LNCAP (cell line): ENCODE measurements at regions not wholly inside any gene's neighbourhood (a gene's known extent, or its start where the extent isn't known, plus 50 kb on each side); places are given as distances from the start of the nearest gene placed in this dataset.

Experiments
- TF ChIP-seq, protein P1 (sequence below): fragments of 450-650 bp; IDR thresholded peaks from 2 replicates; pipeline ENCODE4 v1.5.1; 2017; ENCODE audit warnings: mild to moderate bottlenecking

- TF ChIP-seq, protein P1, sequence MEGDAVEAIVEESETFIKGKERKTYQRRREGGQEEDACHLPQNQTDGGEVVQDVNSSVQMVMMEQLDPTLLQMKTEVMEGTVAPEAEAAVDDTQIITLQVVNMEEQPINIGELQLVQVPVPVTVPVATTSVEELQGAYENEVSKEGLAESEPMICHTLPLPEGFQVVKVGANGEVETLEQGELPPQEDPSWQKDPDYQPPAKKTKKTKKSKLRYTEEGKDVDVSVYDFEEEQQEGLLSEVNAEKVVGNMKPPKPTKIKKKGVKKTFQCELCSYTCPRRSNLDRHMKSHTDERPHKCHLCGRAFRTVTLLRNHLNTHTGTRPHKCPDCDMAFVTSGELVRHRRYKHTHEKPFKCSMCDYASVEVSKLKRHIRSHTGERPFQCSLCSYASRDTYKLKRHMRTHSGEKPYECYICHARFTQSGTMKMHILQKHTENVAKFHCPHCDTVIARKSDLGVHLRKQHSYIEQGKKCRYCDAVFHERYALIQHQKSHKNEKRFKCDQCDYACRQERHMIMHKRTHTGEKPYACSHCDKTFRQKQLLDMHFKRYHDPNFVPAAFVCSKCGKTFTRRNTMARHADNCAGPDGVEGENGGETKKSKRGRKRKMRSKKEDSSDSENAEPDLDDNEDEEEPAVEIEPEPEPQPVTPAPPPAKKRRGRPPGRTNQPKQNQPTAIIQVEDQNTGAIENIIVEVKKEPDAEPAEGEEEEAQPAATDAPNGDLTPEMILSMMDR = no peak
These were observed 372.2 kb downstream of the MTX2 start for GRCh38 chr2:176641436-176641835.

- TF ChIP-seq, protein P1 = no peak
These were observed 372.8 kb downstream of the MTX2 start for GRCh38 chr2:176642074-176642473.

- TF ChIP-seq, protein P1 = no peak
These were observed 374.4 kb downstream of the MTX2 start for GRCh38 chr2:176643646-176644045.

GRCh38 chr2:176645494-176645893, 376.3 kb downstream of the MTX2 start:
- TF ChIP-seq, protein P1 = no peak

- TF ChIP-seq, protein P1 = no peak
These were observed 376.9 kb downstream of the MTX2 start for GRCh38 chr2:176646033-176646615.

DNA sequence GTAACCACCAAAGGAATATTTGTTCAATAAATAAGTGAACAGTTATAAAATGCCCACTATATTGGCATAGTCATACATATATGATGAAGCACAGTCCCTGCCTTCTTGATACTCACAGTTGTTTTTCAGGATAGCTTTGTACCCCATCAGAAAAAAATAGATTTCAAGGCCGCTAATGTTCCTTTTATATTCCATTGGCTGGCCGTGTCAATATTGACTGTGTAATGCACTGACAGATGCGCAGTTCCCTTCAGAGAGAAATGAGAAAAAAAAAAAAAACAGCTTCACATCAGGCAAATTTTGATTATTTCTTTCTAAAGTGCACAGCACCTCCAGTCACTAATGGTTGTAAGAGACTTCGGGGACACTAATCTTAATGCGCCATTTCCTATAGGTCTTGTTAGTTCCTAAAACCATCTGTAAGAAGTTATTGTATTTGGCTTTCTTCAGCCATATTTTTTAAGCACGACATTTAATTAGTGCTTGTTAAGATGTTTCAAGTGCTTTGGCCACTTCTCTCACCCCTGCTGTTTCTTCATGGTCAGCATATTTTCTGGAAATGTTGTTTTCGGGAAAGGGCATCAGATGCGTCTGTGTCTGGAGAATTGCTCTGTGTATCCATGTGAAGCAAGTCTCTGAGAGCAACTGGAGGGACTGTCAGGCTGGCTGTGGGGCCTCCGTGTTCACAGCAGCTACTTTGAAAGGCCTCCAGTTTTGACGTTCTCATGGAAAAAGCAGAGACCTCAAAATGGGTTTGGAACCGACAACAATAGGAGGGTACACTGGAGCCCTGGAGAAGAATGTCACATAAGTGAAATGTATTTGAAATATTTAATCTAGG, 378.3 kb downstream of the MTX2 start:
- TF ChIP-seq, protein P1 = no peak

DNA sequence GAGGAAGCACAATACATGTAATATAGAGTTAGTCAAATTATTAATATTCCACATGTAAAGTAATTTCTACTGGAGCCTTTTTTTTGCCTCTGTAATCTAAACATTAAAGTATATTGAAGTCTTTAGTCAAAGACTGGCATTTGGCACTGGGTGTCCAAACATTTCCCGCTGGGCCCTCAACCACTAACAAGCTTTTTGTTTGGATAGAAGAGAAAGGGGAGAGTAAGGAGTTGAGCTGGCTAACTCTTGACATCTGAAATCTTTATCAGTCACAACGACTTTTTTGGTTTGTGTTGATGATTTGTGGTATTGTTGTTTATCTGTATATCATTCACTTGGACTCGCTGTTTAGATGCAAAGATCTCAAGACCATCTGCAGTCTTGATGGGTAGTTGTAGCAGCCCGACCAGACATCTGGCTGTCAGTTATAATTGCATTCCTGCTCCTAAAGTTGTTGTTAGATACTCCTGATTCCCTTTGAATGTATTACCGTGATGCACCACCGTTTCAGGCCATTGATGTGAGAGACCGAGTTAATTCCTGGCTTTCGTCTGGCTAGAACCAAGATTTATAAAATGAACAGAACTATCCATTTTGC, 379.6 kb downstream of the MTX2 start:
- TF ChIP-seq, protein P1 = no peak
